ENCODE measurements at regions not wholly inside any gene's neighbourhood (a gene's known extent, or its start where the extent isn't known, plus 50 kb on each side); places are given as distances from the start of the nearest gene placed in this dataset.

DNA sequence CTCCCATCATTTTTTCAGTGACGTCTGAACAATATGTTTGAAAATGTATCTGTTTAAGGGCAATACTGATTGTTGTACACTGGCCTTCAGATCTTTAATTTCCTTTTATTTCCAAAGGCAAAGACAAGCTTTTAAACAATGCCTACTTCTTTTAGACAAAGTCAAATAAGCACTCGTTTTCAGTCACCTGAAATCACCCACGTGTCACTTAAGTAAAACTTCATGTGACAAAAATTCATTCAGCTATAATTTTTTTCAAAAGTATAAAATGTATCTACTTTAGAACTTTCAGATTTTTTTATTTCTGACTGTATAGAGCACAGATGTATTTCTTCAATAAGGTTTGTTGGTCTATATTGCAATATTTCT lies 113.5 kb upstream of the BEND6 start:
- DNase-seq (ENCODE audit: low read depth) = no peak
- H3K4me3 ChIP-seq (replicated peaks; ENCODE audit: low read depth, low read length) = peak overlapping the region; percentile 72
- TF ChIP-seq, protein P1, sequence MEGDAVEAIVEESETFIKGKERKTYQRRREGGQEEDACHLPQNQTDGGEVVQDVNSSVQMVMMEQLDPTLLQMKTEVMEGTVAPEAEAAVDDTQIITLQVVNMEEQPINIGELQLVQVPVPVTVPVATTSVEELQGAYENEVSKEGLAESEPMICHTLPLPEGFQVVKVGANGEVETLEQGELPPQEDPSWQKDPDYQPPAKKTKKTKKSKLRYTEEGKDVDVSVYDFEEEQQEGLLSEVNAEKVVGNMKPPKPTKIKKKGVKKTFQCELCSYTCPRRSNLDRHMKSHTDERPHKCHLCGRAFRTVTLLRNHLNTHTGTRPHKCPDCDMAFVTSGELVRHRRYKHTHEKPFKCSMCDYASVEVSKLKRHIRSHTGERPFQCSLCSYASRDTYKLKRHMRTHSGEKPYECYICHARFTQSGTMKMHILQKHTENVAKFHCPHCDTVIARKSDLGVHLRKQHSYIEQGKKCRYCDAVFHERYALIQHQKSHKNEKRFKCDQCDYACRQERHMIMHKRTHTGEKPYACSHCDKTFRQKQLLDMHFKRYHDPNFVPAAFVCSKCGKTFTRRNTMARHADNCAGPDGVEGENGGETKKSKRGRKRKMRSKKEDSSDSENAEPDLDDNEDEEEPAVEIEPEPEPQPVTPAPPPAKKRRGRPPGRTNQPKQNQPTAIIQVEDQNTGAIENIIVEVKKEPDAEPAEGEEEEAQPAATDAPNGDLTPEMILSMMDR (IDR thresholded peaks at IDR 0.05; ENCODE audit: low read length, missing control alignments) = no peak

DNA sequence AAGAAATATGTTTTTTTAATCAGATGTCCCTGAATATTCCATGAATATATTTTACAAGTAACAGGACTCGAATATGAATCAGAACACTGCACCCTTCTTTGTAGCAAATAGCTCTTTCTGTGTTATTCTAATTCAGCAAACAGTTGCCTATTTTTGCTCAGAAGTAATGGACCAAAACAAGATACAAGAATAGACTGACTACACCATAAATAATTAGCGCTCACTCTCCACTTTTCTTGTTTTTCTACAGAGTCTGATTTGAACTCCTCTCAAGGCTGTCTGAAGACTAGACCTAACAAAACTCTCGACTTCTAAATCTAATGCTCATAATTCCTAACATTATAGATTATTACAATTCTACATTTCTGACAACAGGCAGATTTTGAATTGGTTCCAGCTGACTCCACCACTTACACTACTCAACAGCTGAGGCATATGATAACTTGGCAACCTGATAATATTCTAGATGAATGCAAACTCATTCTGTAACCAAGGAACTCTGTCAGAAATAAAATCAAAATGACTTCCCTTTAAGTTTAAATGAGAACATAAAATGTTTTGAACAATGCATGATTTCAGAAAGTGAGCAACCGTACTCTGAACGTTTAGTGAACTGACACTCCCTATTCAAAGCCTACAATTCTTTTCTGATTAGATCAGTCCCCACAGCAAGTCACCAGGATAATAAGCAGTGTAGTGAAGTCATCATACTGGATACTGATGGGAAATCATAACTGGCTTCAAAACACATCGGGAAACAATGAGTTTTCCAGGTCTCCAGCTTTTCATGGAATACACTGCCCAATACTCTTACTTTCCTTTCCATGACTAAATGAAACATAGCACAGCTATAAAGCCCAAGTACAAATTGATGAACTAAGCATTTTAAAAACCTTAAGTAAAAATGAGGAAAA lies 114.2 kb upstream of the BEND6 start:
- H3K4me3 ChIP-seq (replicated peaks; ENCODE audit: low read depth, low read length) = peak overlapping the region; percentile 72
- TF ChIP-seq, protein P1 (IDR thresholded peaks at IDR 0.05; ENCODE audit: low read length, missing control alignments) = no peak

DNA sequence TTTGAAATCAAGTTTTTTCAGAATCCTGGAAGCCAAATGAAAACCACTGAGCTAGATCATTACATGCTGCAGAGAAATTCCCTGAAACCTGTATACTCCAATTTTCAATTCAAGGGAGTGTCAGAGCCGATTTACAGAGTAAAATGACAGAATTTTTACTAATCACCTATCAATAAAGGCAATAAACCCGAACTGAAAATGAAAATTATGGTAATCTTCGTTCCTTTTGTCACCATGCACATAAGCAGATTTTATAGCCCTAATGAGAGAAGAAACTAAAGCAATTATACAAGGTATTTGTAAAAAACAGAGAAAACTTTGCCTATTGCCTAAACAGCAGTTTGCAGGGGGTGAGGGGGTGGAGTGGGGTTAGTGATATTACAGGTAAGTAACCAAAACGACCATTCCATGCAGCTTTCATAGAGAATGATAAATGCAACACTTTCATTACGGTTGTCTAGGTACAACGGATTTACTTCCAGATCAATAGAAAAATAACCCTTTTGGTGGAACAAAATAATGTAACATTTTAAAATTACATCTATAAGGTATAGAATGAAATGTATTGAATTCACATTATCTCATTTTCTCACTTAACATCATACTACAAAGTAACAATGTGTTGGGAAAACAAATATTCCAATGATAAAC lies 115.2 kb upstream of the BEND6 start:
- no peak for DNase-seq (ENCODE audit: low read depth)
- no peak overlapping the region for H3K4me3 ChIP-seq (replicated peaks; ENCODE audit: low read depth, low read length)

More for the DNA sequence above, 114.2 kb upstream of the BEND6 start:
- peak; percentile 68 for DNase-seq (ENCODE audit: low read depth)

DNA sequence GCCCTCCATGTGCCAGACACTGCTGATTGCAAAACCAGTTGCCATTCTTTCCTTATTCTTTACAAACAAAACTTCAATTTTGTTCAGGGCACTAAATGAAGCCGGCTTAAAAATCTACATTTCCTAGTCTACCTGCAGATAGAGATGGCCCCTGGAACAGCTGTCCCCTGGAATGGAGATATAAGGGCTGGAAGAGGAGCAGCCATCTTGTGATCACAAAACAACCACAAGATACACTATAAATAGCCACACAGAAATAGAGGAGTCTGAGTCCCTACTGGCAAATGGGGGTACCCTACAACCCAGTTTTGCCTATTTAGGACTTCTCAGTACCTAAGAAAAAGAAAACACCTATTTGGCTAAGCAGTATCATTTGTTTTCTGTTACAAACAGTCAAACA lies 115.9 kb upstream of the BEND6 start:
- TF ChIP-seq, protein P1 (IDR thresholded peaks at IDR 0.05; ENCODE audit: low read length, missing control alignments) = no peak
- no peak for DNase-seq (ENCODE audit: low read depth)
- no peak overlapping the region for H3K4me3 ChIP-seq (replicated peaks; ENCODE audit: low read depth, low read length)

More for the DNA sequence above, 115.2 kb upstream of the BEND6 start:
- TF ChIP-seq, protein P1 (IDR thresholded peaks at IDR 0.05; ENCODE audit: low read length, missing control alignments) = no peak

DNA sequence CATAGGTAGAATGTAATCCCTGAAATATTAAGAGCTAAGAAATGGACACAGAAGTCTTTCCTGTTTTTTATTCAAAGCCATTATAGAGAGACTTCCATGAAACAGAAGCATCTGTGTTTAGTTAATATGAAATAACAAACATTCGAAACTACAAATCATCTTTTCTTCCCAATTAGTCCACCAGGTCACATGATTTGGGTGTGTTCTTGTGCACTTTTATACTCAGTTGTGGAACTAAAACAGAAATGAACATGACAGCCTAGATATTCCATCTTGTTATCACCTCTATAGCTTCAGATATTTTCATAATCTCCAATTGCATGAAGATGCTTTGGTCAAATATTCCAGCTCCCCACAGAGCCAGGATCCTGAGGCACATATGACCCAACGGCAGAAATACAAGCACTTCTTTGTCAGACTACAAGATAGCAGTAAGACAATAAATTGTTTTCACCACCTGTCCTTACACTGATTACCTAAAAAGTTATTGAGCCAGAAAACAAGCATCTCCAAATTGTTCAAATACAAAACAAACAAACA lies 116.8 kb upstream of the BEND6 start:
- TF ChIP-seq, protein P1 (IDR thresholded peaks at IDR 0.05; ENCODE audit: low read length, missing control alignments) = no peak
- no peak for DNase-seq (ENCODE audit: low read depth)
- no peak overlapping the region for H3K4me3 ChIP-seq (replicated peaks; ENCODE audit: low read depth, low read length)

DNA sequence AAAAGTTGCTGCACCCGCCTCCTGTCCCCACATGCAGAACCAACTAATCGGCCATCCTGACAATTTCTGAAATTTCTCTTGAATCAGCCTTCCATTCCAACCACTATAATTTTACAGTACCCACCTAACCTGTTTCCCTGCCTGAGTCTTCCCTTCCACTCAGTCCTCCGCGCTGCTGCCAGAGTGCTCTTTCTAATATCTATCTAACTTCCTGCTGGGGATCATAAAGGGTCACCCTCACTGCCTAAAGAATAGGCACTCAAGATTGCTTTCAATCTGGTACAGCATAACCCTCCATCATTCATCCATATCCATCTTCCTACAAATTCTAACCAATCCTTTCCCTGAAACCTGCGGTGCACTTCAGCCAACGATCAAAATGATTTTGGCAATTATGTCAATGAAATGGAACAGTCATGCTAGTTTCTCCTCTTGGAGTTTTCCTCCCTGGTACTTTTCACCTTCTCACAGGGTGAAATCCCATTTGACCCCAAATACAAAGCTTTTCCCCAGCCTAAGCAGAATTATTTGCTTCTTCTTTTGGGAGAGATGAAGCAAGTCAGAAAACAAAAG lies 117.5 kb upstream of the BEND6 start:
- H3K4me3 ChIP-seq (replicated peaks; ENCODE audit: low read depth, low read length) = no peak overlapping the region
- TF ChIP-seq, protein P1 (IDR thresholded peaks at IDR 0.05; ENCODE audit: low read length, missing control alignments) = no peak
- DNase-seq (ENCODE audit: low read depth) = no peak

All from fibroblast of pulmonary artery (primary cell).